ENCODE measurements at regions not wholly inside any gene's neighbourhood (a gene's known extent, or its start where the extent isn't known, plus 50 kb on each side); places are given as distances from the start of the nearest gene placed in this dataset.
"Not testable (repeated sequence)": the region's sequence is repeated elsewhere in the genome, so short reads cannot be mapped to it uniquely, and the experiment has no call there.

- Histone ChIP-seq H3K27ac (ENCODE audit: control insufficient read depth, insufficient read depth) (no peak overlapping the region), H3K36me3 (ENCODE audit: control insufficient read depth in 2 of 2, insufficient read depth in 2 of 2, low read length in 1 of 2) (no peaks in the 10 kb centered on the region), H2AFZ (ENCODE audit: control insufficient read depth, low read depth, low read length) (no peak overlapping the region), H3K4me1 (ENCODE audit: control insufficient read depth, insufficient read depth, low read length) (no peaks in the 10 kb centered on the region), H3K9me3 (replicated peaks; ENCODE audit: control insufficient read depth, insufficient read depth, low read length) (no peaks in the 10 kb centered on the region), H3K79me2 (ENCODE audit: control insufficient read depth, insufficient read depth, low read length) (no peaks in the 10 kb centered on the region), H4K20me1 (ENCODE audit: control insufficient read depth, insufficient read depth) (no peaks in the 10 kb centered on the region), H3K4me3 (no peak overlapping the region), H3K4me2 (ENCODE audit: control insufficient read depth, insufficient read depth) (no peak overlapping the region), H3K9ac (ENCODE audit: control insufficient read depth, insufficient read depth, low read length) (no peak overlapping the region), H3K27me3 (replicated peaks in 1 of 2; ENCODE audit: control insufficient read depth in 2 of 2, insufficient read depth in 2 of 2, low read length in 1 of 2) (no peaks in the 10 kb centered on the region)
- CTCF ChIA-PET: no interaction called here
- no peak for ATAC-seq
- in situ Hi-C loops (cut with MboI) (no loop called here), intact Hi-C loops (cut with micrococcal nuclease; ENCODE audit: unreplicated experiment) (no loop called here)
- WGBS (ENCODE audit: insufficient coverage, insufficient replicate concordance, low lambda C conversion rate, missing lambda C conversion rate): 0% methylated on average over 2 of the region's 2 CpGs
- TF ChIP-seq MYB (IDR thresholded peaks at IDR 0.05; ENCODE audit: borderline replicate concordance, low read depth, low read length) (no peak), ZBTB40 (IDR thresholded peaks at IDR 0.05; ENCODE audit: borderline replicate concordance) (no peak), MXI1 (IDR thresholded peaks at IDR 0.05; ENCODE audit: low read depth, low read length) (no peak), HDGF (IDR thresholded peaks at IDR 0.05) (no peak), YY1 (IDR thresholded peaks at IDR 0.05; ENCODE audit: low read depth, low read length) (no peak), NFXL1 (IDR thresholded peaks at IDR 0.05; ENCODE audit: borderline replicate concordance) (no peak), SREBF2 (IDR thresholded peaks at IDR 0.05; ENCODE audit: low read length) (no peak), RUNX3 (IDR thresholded peaks at IDR 0.05; ENCODE audit: low read length) (no peak), BHLHE40 (IDR thresholded peaks at IDR 0.05; ENCODE audit: borderline replicate concordance in 1 of 2, low read depth in 2 of 2, low read length in 1 of 2) (no peak), KDM1A (IDR thresholded peaks at IDR 0.05; ENCODE audit: borderline replicate concordance) (no peak), MTA3 (IDR thresholded peaks at IDR 0.05; ENCODE audit: borderline replicate concordance, low read length) (no peak)
- FAIRE-seq: no peak
- RAD21 ChIA-PET (ENCODE audit: unreplicated experiment): no interaction called here
- SMC1A ChIA-PET (ENCODE audit: uncharacterized antibody, unreplicated experiment): no interaction called here
- BruUV-seq (replicated peaks): no TSS peak
- POLR2A ChIA-PET: no interaction called here
- no peak for DNase-seq (ENCODE audit: low read depth, low spot score)
Observed at GRCh38 chr7:94792241-94792640, 115.2 kb upstream of the PPP1R9A start.

- in situ Hi-C loops (cut with MboI); H3K27me3 ChIP-seq (replicated peaks in 1 of 2; ENCODE audit: control insufficient read depth in 2 of 2, insufficient read depth in 2 of 2, low read length in 1 of 2); ATAC-seq; DNase-seq (ENCODE audit: low read depth, low spot score); H4K20me1 ChIP-seq (ENCODE audit: control insufficient read depth, insufficient read depth); H3K4me1 ChIP-seq (ENCODE audit: control insufficient read depth, insufficient read depth, low read length); H3K9ac ChIP-seq (ENCODE audit: control insufficient read depth, insufficient read depth, low read length); CTCF ChIA-PET; H3K4me2 ChIP-seq (ENCODE audit: control insufficient read depth, insufficient read depth); H3K36me3 ChIP-seq (ENCODE audit: control insufficient read depth in 2 of 2, insufficient read depth in 2 of 2, low read length in 1 of 2); H3K79me2 ChIP-seq (ENCODE audit: control insufficient read depth, insufficient read depth, low read length); BruUV-seq (replicated peaks); POLR2A ChIA-PET; H3K27ac ChIP-seq (ENCODE audit: control insufficient read depth, insufficient read depth); H3K9me3 ChIP-seq (replicated peaks; ENCODE audit: control insufficient read depth, insufficient read depth, low read length); intact Hi-C loops (cut with micrococcal nuclease; ENCODE audit: unreplicated experiment); H2AFZ ChIP-seq (ENCODE audit: control insufficient read depth, low read depth, low read length); SMC1A ChIA-PET (ENCODE audit: uncharacterized antibody, unreplicated experiment); RAD21 ChIA-PET (ENCODE audit: unreplicated experiment); H3K4me3 ChIP-seq; FAIRE-seq: not testable (repeated sequence)
- WGBS (ENCODE audit: insufficient coverage, insufficient replicate concordance, low lambda C conversion rate, missing lambda C conversion rate): 58% methylated on average over 6 of the region's 6 CpGs
Observed at GRCh38 chr7:94797404-94797803, 110.0 kb upstream of the PPP1R9A start.

All from GM12878 (cell line).